OCI-LY7 (cell line): ENCODE measurements at regions not wholly inside any gene's neighbourhood (a gene's known extent, or its start where the extent isn't known, plus 50 kb on each side); places are given as distances from the start of the nearest gene placed in this dataset.

Experiments used
- BruUV-seq: library from RNA; stranded (reverse); fragments of 400-500 nt; replicated peaks from 2 replicates; lab custom pipeline; 2021; lab: Mats Ljungman, UMichigan
- CTCF ChIA-PET: fragments of 300-600 bp; sonication (Branson Sonifier 250); formaldehyde crosslinking; loops from one replicate; lab custom pipeline; 2022; ENCODE audit warnings: antibody characterized with exemption; ENCODE audit not compliant: unreplicated experiment; lab: Charles Lee
- POLR2A ChIA-PET: fragments of 300-600 bp; sonication (Branson Sonifier 250); formaldehyde crosslinking; loops from one replicate; lab custom pipeline; 2022; ENCODE audit warnings: antibody characterized with exemption; lab: Charles Lee
- DNase-seq: peaks from one replicate; pipeline ENCODE4 v3.0.0-alpha.2; 2015; ENCODE audit warnings: low spot score
- H2AFZ ChIP-seq: fragments of 200-600 bp; sonication (generic), shearing (Covaris generic); 2 replicates; pipeline ENCODE4 v1.6.1; 2014; ENCODE audit warnings: mild to moderate bottlenecking, antibody characterized with exemption, low read length, moderate library complexity
- H3K27ac ChIP-seq: fragments of 200-600 bp; sonication (generic); 2 replicates; pipeline ENCODE4 v1.5.1; 2014; ENCODE audit warnings: mixed run types, low read depth, mild to moderate bottlenecking, moderate library complexity, low read length, inconsistent platforms; ENCODE audit not compliant: poor library complexity, severe bottlenecking
- H3K36me3 ChIP-seq: fragments of 200-600 bp; sonication (generic); 2 replicates; pipeline ENCODE4 v1.6.1; 2014; ENCODE audit warnings: mild to moderate bottlenecking, antibody characterized with exemption, low read length, moderate library complexity, mixed read lengths; ENCODE audit not compliant: insufficient read depth
- H3K4me1 ChIP-seq: fragments of 200-600 bp; sonication (generic); 2 replicates; pipeline ENCODE4 v1.5.1; 2014; ENCODE audit warnings: mild to moderate bottlenecking, low read length; ENCODE audit not compliant: insufficient read depth, poor library complexity, severe bottlenecking
- H3K4me2 ChIP-seq: fragments of 200-600 bp; sonication (generic); 2 replicates; pipeline ENCODE4 v1.6.1; 2014; ENCODE audit warnings: mild to moderate bottlenecking, low read length
- H3K4me3 ChIP-seq: fragments of 200-600 bp; sonication (generic); 2 replicates; pipeline ENCODE4 v1.5.1; 2014; ENCODE audit warnings: mild to moderate bottlenecking, low read depth, low read length; ENCODE audit not compliant: poor library complexity, severe bottlenecking
- H3K79me2 ChIP-seq: fragments of 200-600 bp; sonication (generic); 2 replicates; pipeline ENCODE4 v1.6.1; 2016; ENCODE audit warnings: low read depth, mild to moderate bottlenecking, low read length, moderate library complexity, mixed read lengths; ENCODE audit not compliant: insufficient read depth
- H3K9me2 ChIP-seq: fragments of 200-600 bp; sonication (generic); 2 replicates; pipeline ENCODE4 v1.6.1; 2016; ENCODE audit warnings: mild to moderate bottlenecking, low read length, mixed read lengths; ENCODE audit not compliant: insufficient read depth
- H3K9me3 ChIP-seq: fragments of 200-600 bp; sonication (generic); 2 replicates; pipeline ENCODE4 v1.6.1; 2014; ENCODE audit warnings: mild to moderate bottlenecking, mixed run types, low read length, mixed read lengths
- H4K20me1 ChIP-seq: fragments of 200-600 bp; sonication (generic); 2 replicates; pipeline ENCODE4 v1.6.1; 2014; ENCODE audit warnings: mild to moderate bottlenecking, antibody characterized with exemption, low read length, moderate library complexity, mixed read lengths; ENCODE audit not compliant: insufficient read depth
- CTCF ChIP-seq: fragments of 200-600 bp; sonication (generic); conservative IDR thresholded peaks from 2 replicates; pipeline ENCODE4 v1.5.1; 2014; ENCODE audit warnings: mild to moderate bottlenecking, antibody characterized with exemption, low read length, moderate library complexity, mixed read lengths
- EZH2phosphoT487 ChIP-seq: fragments of 200-600 bp; sonication (generic); IDR thresholded peaks from 2 replicates; pipeline ENCODE4 v1.6.1; 2018; ENCODE audit warnings: low read depth, borderline replicate concordance, mild to moderate bottlenecking, mixed run types, antibody characterized with exemption, low read length, moderate library complexity, mixed read lengths
- intact Hi-C: fragments of 100-400 bp; cut with micrococcal nuclease; formaldehyde crosslinking; loops from one replicate; pipeline ENCODE4 v1.10.0; 2022; ENCODE audit not compliant: unreplicated experiment

- intact Hi-C loops, result no loop called here
These were observed 79.3 kb upstream of the WARS2 start for GRCh38 chr1:119219711-119220110.

GRCh38 chr1:119220991-119221390 is 80.5 kb upstream of the WARS2 start:
- Histone ChIP-seq H4K20me1 (no peaks in the 10 kb centered on the region), H3K36me3 (no peaks in the 10 kb centered on the region), H3K4me1 (no peaks in the 10 kb centered on the region), H3K9me2 (no peaks in the 10 kb centered on the region), H3K79me2 (no peaks in the 10 kb centered on the region), H2AFZ (no peak overlapping the region), H3K9me3 (no peaks in the 10 kb centered on the region), H3K4me3 (no peak overlapping the region), H3K27ac (no peak overlapping the region), H3K4me2 (no peak overlapping the region)
- no peak for DNase-seq
- CTCF ChIA-PET, result no interaction called here
- BruUV-seq, result no TSS peak
- TF ChIP-seq CTCF, result no peak
- TF ChIP-seq EZH2phosphoT487, result no peak
- POLR2A ChIA-PET, result interaction anchor here (0.6 to 0.7 kb wide), 2 partner anchors 13 to 287 kb away, joined by 3 read pairs; no protein-coding TSS in a partner anchor
- intact Hi-C loops, result no loop called here

More at GRCh38 chr1:119219711-119220110, 79.3 kb upstream of the WARS2 start:
- Histone ChIP-seq H3K9me2 (no peaks in the 10 kb centered on the region), H3K9me3 (no peaks in the 10 kb centered on the region), H4K20me1 (no peaks in the 10 kb centered on the region), H3K4me1 (no peaks in the 10 kb centered on the region), H3K36me3 (no peaks in the 10 kb centered on the region), H3K79me2 (no peaks in the 10 kb centered on the region), H2AFZ (no peak overlapping the region), H3K4me2 (no peak overlapping the region), H3K4me3 (no peak overlapping the region), H3K27ac (no peak overlapping the region)
- no TSS peak for BruUV-seq
- no peak for DNase-seq
- POLR2A ChIA-PET, result no interaction called here
- TF ChIP-seq EZH2phosphoT487 (no peak), CTCF (no peak)
- CTCF ChIA-PET, result no interaction called here

- intact Hi-C loops, result no loop called here
- Histone ChIP-seq H3K4me2 (no peak overlapping the region), H3K36me3 (no peaks in the 10 kb centered on the region), H3K79me2 (no peaks in the 10 kb centered on the region), H3K27ac (no peak overlapping the region), H3K9me3 (no peaks in the 10 kb centered on the region), H4K20me1 (no peaks in the 10 kb centered on the region), H3K4me1 (no peaks in the 10 kb centered on the region), H3K9me2 (no peaks in the 10 kb centered on the region), H3K4me3 (no peak overlapping the region), H2AFZ (no peak overlapping the region)
- ChIA-PET POLR2A (no interaction called here), CTCF (no interaction called here)
- no TSS peak for BruUV-seq
- no peak for DNase-seq
- no peak for TF ChIP-seq CTCF
These were observed 81.8 kb upstream of the WARS2 start for GRCh38 chr1:119222271-119222670.
